Heart right ventricle (tissue), 16 donors: ENCODE measurements at regions not wholly inside any gene's neighbourhood (a gene's known extent, or its start where the extent isn't known, plus 50 kb on each side); places are given as distances from the start of the nearest gene placed in this dataset.
A peak's percentile ranks its signal among the peaks of the same experiment; 100 is the strongest.

ENCODE experiments used
- ATAC-seq, 8 donors: fragments of 200-7000 bp; cut with Tn5 transposase; one replicate each; pipeline ENCODE4 v1.9.1; 2020; ENCODE audit warnings: mild to moderate bottlenecking in 8 of 8, moderate library complexity in 8 of 8, moderate number of reproducible peaks in 1 of 8
- DNase-seq, 2 donors: peaks; one replicate each; pipeline ENCODE4 v3.0.0-alpha.2; 2020
- H3K27ac ChIP-seq, 10 donors: fragments of 200-600 bp; sonication (generic) in 2 of 10; one replicate each; pipeline versions ENCODE4 v1.5.0 to v1.8.0; 2020 to 2022; ENCODE audit warnings: mild to moderate bottlenecking in 3 of 10
- H3K27me3 ChIP-seq, 7 donors: fragments of 200-600 bp; one replicate each; pipeline ENCODE4 v1.8.0; 2021 to 2022; ENCODE audit warnings: mild to moderate bottlenecking in 2 of 7
- H3K36me3 ChIP-seq, 9 donors: fragments of 200-600 bp; sonication (generic) in 1 of 9; one replicate each; pipeline versions ENCODE4 v1.5.0 to v1.8.0; 2020 to 2022; ENCODE audit warnings: mild to moderate bottlenecking in 2 of 9
- H3K4me1 ChIP-seq, 9 donors: fragments of 200-600 bp; sonication (generic) in 1 of 9; one replicate each; pipeline versions ENCODE4 v1.5.0 to v1.8.0; 2020 to 2022; ENCODE audit warnings: mild to moderate bottlenecking in 4 of 9
- H3K4me3 ChIP-seq, 10 donors: fragments of 200-600 bp; sonication (generic) in 2 of 10; one replicate each; pipeline versions ENCODE4 v1.5.0 to v1.8.0; 2020 to 2022; ENCODE audit warnings: mild to moderate bottlenecking in 7 of 10, moderate library complexity in 2 of 10
- H3K9me3 ChIP-seq, 11 donors: fragments of 200-600 bp in 10 of 11; sonication (generic) in 2 of 11; one replicate each; pipeline versions ENCODE4 v1.5.0 to v1.8.0; 2013 to 2022; ENCODE audit warnings: mild to moderate bottlenecking in 2 of 11, control low read depth in 1 of 11, moderate library complexity in 1 of 11
- WGBS, 2 donors: extraction: QIAGEN DNeasy Blood & Tissue Kit; methylation state at CpG; one replicate each; pipeline ENCODE4 v1.1.7; 2013; ENCODE audit warnings: inconsistent platforms in 1 of 2; 5-methylcytosine and 5-hydroxymethylcytosine counted together
- intact Hi-C, 10 donors: fragments of 100-400 bp; cut with DNase I; formaldehyde crosslinking; loops; one replicate each; pipeline versions ENCODE4 v1.11.1 to v1.14.2; 2022
- TF ChIP-seq, protein P1 (sequence below), 9 donors: fragments of 200-600 bp; sonication (generic) in 2 of 9; IDR thresholded peaks; one replicate each; pipeline versions ENCODE4 v1.5.0 to v1.8.0; 2021 to 2022; ENCODE audit warnings: antibody characterized with exemption in 9 of 9, mild to moderate bottlenecking in 5 of 9, moderate library complexity in 1 of 9
- donor health status: Arrhythmogenic right ventricular cardiomyopathy.
- donor health status: ischemic (EF 13 %, LVEDD 7.1; RV severe dilation, severe dysfunction).
- donor health status: healthy with polysubstance abuse.
- donor health status: DM: no; HTN: yes; CAD: no.
- donor health status: DM: no; HTN: no; CAD: no.
- donor health status: ischemic (EF 25% LVEDD 6.9; RV normal size, moderate dysfunction).
- donor health status: ischemic (EF 25% LVEDD 5.7; RV mildly dilated, moderate dysfunction).
- donor health status: healthy.
- donor health status: DM: yes; HTN: yes; CAD: no.
- donor health status: Ischemic cardiomyopathy.
- donor health status: ischemic (EF 35%, LVEDD 5.7; RV mildly dilated, moderate dysfunction).
- donor health status: nonischemic (EF 11% LVEDD 7.7; RV severe dilation, severe dysfunction).
- donor health status: DM: yes; HTN: yes; CAD: no.
- donor health status: PGD.
- donor health status: ischemic (EF 29% LVEDD 5.4; RV normal size, mild dysfunction).
- donor health status: nonischemic (EF 23%, LVEDD 6.1; RV moderate dilation, normal function).

DNA sequence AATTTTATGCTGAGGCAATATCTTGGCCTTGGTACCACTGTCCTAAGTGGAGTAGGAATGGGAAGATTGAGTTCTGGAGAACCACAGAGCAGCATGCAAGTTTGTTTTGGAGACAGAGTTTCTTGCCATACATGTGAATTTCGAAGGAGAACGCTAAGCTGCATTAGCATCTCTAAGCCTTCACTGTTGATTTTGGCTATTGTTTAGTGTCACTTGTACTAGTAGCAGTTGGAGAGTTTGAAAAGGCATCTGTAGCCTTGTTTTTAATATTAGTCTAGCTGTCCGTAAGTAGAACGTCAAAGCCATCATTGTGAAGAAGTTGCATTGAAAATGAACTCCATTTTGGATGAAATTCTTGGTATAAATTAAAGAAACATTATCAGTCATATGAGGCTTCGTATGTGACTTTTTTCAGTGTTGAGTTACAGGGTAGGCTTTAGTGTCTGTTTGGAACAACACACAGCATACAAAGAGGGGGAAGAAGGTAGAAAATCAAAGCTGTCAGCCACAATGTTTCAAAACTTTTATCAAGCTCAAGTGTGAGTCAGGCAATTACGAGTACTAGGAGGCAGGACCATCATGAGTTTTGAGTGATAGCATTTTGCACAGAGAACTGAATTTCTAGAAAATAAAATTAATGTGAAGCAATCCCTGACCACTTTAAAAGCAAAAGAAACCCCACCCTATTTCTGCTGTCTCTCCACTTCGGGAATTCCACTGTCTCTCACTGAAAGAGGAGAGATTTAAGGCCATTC is 70.2 kb upstream of the NAV3 start:
- DNase-seq (no peak), ATAC-seq (no peak)
- H3K4me1 ChIP-seq = peaks cover 0 to 6% (median 4%) of the 10 kb centered on the region in 9 donors
- H3K9me3 ChIP-seq = no peaks in the 10 kb centered on the region
- no peak overlapping the region for H3K27ac ChIP-seq
- no peak overlapping the region for H3K4me3 ChIP-seq
- WGBS, 2 donors = 61 to 69% methylated on average over 7 of the region's 7 CpGs
- intact Hi-C loops = no loop called here
- TF ChIP-seq, protein P1, sequence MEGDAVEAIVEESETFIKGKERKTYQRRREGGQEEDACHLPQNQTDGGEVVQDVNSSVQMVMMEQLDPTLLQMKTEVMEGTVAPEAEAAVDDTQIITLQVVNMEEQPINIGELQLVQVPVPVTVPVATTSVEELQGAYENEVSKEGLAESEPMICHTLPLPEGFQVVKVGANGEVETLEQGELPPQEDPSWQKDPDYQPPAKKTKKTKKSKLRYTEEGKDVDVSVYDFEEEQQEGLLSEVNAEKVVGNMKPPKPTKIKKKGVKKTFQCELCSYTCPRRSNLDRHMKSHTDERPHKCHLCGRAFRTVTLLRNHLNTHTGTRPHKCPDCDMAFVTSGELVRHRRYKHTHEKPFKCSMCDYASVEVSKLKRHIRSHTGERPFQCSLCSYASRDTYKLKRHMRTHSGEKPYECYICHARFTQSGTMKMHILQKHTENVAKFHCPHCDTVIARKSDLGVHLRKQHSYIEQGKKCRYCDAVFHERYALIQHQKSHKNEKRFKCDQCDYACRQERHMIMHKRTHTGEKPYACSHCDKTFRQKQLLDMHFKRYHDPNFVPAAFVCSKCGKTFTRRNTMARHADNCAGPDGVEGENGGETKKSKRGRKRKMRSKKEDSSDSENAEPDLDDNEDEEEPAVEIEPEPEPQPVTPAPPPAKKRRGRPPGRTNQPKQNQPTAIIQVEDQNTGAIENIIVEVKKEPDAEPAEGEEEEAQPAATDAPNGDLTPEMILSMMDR (IDR thresholded peaks at IDR 0.05) = no peak
- no peaks in the 10 kb centered on the region for H3K27me3 ChIP-seq
- H3K36me3 ChIP-seq = no peaks in the 10 kb centered on the region

- intact Hi-C loops = no loop called here
- no peaks in the 10 kb centered on the region for H3K4me1 ChIP-seq
- H3K27ac ChIP-seq = no peak overlapping the region
- H3K4me3 ChIP-seq = no peak overlapping the region
- H3K27me3 ChIP-seq = no peaks in the 10 kb centered on the region
- ATAC-seq (no peak), DNase-seq (no peak)
- TF ChIP-seq, protein P1 (IDR thresholded peaks at IDR 0.05) = no peak
- 85 to 89% methylated on average over 4 of the region's 4 CpGs for WGBS, 2 donors
- H3K36me3 ChIP-seq = no peaks in the 10 kb centered on the region
- no peaks in the 10 kb centered on the region for H3K9me3 ChIP-seq
Observed at GRCh38 chr12:77754086-77754485, 76.6 kb upstream of the NAV3 start.

DNA sequence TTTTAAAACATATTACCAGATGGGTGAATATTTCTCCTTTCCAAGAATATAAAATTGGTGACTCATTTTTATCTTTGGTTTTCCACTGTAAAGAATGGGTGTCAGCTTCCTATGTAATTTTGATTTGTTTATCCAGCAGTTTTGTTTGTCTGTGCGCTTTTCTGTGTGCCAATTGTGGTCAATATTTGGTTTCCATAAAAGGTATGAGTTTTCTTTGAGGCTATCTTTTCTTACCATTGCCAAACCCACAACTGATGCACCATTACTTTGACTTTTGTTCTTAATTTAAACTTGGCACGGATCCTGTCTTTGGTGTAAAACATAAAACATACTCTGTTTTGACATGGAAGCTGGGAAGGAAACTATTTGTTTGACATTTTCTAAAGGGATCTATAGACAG is 78.8 kb upstream of the NAV3 start:
- Histone ChIP-seq H3K36me3 (no peaks in the 10 kb centered on the region), H3K4me1 (no peaks in the 10 kb centered on the region), H3K27me3 (no peaks in the 10 kb centered on the region), H3K4me3 (no peak overlapping the region), H3K9me3 (no peaks in the 10 kb centered on the region), H3K27ac (no peak overlapping the region)
- intact Hi-C loops = no loop called here
- WGBS, 2 donors = 26 to 56% methylated on average over 2 of the region's 2 CpGs
- TF ChIP-seq, protein P1 (IDR thresholded peaks at IDR 0.05) = no peak
- no peak for DNase-seq
- ATAC-seq = no peak

DNA sequence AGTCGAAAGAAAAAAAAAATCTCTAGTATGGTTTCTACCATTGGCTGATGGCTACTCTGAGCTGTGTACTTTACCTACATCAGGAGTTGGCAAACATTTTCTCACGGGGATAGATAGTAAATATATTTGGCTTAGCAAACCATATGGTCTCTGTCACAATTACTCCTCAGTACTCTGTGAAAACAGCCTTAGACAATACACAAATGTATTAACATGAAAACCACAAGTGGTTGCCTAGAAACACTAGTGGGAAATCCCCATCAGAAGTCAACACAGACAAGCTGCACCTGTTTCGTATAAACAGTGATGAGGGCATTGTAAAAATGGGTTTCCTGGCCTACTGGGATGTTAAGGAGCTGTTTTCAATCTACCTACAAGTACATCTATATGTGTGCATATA is 84.6 kb upstream of the NAV3 start:
- peak in 2 of 8 donors; percentile 21 to 33 for ATAC-seq
- Histone ChIP-seq H3K27ac (no peak overlapping the region), H3K9me3 (no peaks in the 10 kb centered on the region), H3K36me3 (no peaks in the 10 kb centered on the region), H3K4me3 (no peak overlapping the region), H3K4me1 (peaks cover 0 to 11% (median 0%) of the 10 kb centered on the region in 9 donors), H3K27me3 (no peaks in the 10 kb centered on the region)
- intact Hi-C loops = no loop called here
- 48 to 55% methylated on average over 3 of the region's 3 CpGs for WGBS, 2 donors
- no peak for DNase-seq
- TF ChIP-seq, protein P1 (IDR thresholded peaks at IDR 0.05) = no peak
